ENCODE measurements at regions not wholly inside any gene's neighbourhood (a gene's known extent, or its start where the extent isn't known, plus 50 kb on each side); places are given as distances from the start of the nearest gene placed in this dataset.

DNA sequence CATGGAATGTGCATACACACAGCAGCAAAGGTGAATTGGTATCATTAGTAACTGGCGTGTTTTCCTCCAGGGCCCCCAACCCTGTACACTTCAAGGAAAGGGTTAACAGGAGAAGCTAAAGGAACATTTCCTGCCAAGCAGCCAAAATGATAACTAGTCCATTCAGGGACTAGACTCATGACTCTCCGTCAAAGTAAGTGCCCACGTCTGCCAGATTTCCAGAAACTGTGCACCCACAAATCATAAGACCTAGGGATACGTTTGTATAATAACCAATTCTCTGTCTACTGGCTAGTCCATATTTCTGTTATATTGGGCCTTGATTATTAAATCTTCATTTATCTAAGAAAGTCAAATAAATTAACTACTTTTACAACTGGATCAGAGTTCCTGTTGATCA is 76.0 kb upstream of the NHSL1 start:
- Histone ChIP-seq H3K23ac (ENCODE audit: insufficient read length) (no peak overlapping the region), H3K4me3 (ENCODE audit: extremely low read depth in 1 of 4, insufficient read depth in 2 of 4, low read depth in 3 of 4, low read length in 4 of 4) (no peak overlapping the region), H2BK12ac (ENCODE audit: low read depth, low read length) (no peak overlapping the region), H3K56ac (replicated peaks; ENCODE audit: insufficient read length, low read depth, low read length) (no peak overlapping the region), H3K9me3 (ENCODE audit: insufficient read depth in 2 of 2, low read depth in 1 of 2, low read length in 1 of 2) (no peaks in the 10 kb centered on the region), H4K5ac (ENCODE audit: insufficient read length, low read depth, low read length) (no peak overlapping the region), H3K4me2 (ENCODE audit: insufficient read depth in 1 of 2, low read depth in 2 of 2, low read length in 2 of 2) (no peak overlapping the region), H2BK120ac (replicated peaks; ENCODE audit: low read depth, low read length) (no peak overlapping the region), H3K14ac (ENCODE audit: insufficient read length) (no peak overlapping the region), H3K79me1 (ENCODE audit: low read depth, low read length) (no peaks in the 10 kb centered on the region), H3K23me2 (ENCODE audit: low read depth, low read length) (peaks cover 10% of the 10 kb centered on the region; the same call in 1 of the 2 replicates), H4K8ac (ENCODE audit: extremely low read depth, insufficient read depth, low read length) (no peak overlapping the region), H3K79me2 (ENCODE audit: control insufficient read depth in 1 of 2, insufficient read depth in 2 of 2, low read length in 2 of 2) (peaks cover 0 to 16% of the 10 kb centered on the region in 2 experiments; a peak in 2 of 4 replicates), H3K36me3 (ENCODE audit: control insufficient read depth in 2 of 4, insufficient read depth in 4 of 4, low read length in 3 of 4) (no peaks in the 10 kb centered on the region), H2BK15ac (ENCODE audit: low read length) (no peak overlapping the region), H3K4ac (replicated peaks; ENCODE audit: insufficient read length, low read depth, low read length) (no peak overlapping the region), H3K4me1 (replicated peaks in 1 of 4; ENCODE audit: control insufficient read depth in 3 of 4, insufficient read depth in 4 of 4, low read length in 3 of 4) (peaks cover 0 to 25% (median 3%) of the 10 kb centered on the region in 4 experiments; a peak in 6 of 7 replicates), H3K9ac (replicated peaks in 1 of 4; ENCODE audit: extremely low read depth in 1 of 4, low read depth in 3 of 4, low read length in 3 of 4) (no peak overlapping the region), H3K27ac (ENCODE audit: low read depth, low read length) (no peak overlapping the region), H2AFZ (ENCODE audit: low read length) (no peak overlapping the region), H3K18ac (ENCODE audit: extremely low read depth, low read length) (no peak overlapping the region), H4K91ac (replicated peaks; ENCODE audit: insufficient read length, low read length) (no peak overlapping the region), H3K27me3 (replicated peaks in 1 of 4; ENCODE audit: control insufficient read depth in 3 of 4, extremely low read depth in 1 of 4, insufficient read depth in 3 of 4, low read length in 3 of 4) (no peaks in the 10 kb centered on the region), H4K20me1 (replicated peaks in 1 of 2; ENCODE audit: control insufficient read depth in 1 of 2, insufficient read depth in 2 of 2, low read length in 2 of 2) (peaks cover 4% of the 10 kb centered on the region in 2 experiments), H2AK5ac (ENCODE audit: low read depth, low read length) (no peak overlapping the region; the same call in 1 of the 2 replicates), H2BK20ac (ENCODE audit: low read length) (no peak overlapping the region), H2BK5ac (ENCODE audit: low read depth, low read length) (no peak overlapping the region)
- FAIRE-seq (no peak), DNase-seq (ENCODE audit: low read depth in 1 of 2, low spot score in 2 of 2) (no peak)
- 90% methylated on average over 4 of the region's 4 CpGs; no CpG with 5 or more reads in 1 of the 2 experiments for WGBS, 2 experiments (ENCODE audit: extremely low coverage in 1 of 2, insufficient coverage in 1 of 2, insufficient read length in 1 of 2, insufficient replicate concordance in 2 of 2, low coverage in 1 of 2, low lambda C conversion rate in 2 of 2, missing lambda C conversion rate in 1 of 2)
- ChIA-PET CTCF (ENCODE audit: partially characterized antibody) (interaction anchor here (0.9 to 2.6 kb wide), 6 partner anchors 9 to 57 kb away, joined by 4 to 12 read pairs (median 6); no protein-coding TSS in a partner anchor), POLR2A (ENCODE audit: partially characterized antibody) (interaction anchor here (0.9 to 1.3 kb wide), 2 partner anchors 16 to 20 kb away, joined by 3 read pairs; no protein-coding TSS in a partner anchor)
- TF ChIP-seq JUND (IDR thresholded peaks at IDR 0.05; ENCODE audit: low read length) (no peak), EP300 (IDR thresholded peaks at IDR 0.05; ENCODE audit: borderline replicate concordance in 1 of 2, low read depth in 2 of 2, low read length in 2 of 2) (no peak), TAF7 (optimal IDR thresholded peaks at IDR 0.05; ENCODE audit: borderline replicate concordance, low read depth, low read length) (no peak), RBBP5 (IDR thresholded peaks at IDR 0.05; ENCODE audit: borderline replicate concordance, low read depth, low read length) (no peak), PHF8 (conservative IDR thresholded peaks at IDR 0.05; ENCODE audit: low read depth, low read length) (no peak), SP2 (IDR thresholded peaks at IDR 0.05; ENCODE audit: low read length) (no peak)
- TF ChIP-seq, protein P1, sequence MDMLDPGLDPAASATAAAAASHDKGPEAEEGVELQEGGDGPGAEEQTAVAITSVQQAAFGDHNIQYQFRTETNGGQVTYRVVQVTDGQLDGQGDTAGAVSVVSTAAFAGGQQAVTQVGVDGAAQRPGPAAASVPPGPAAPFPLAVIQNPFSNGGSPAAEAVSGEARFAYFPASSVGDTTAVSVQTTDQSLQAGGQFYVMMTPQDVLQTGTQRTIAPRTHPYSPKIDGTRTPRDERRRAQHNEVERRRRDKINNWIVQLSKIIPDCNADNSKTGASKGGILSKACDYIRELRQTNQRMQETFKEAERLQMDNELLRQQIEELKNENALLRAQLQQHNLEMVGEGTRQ (IDR thresholded peaks at IDR 0.05; ENCODE audit: low read length) = no peak
- TF ChIP-seq, protein P2, sequence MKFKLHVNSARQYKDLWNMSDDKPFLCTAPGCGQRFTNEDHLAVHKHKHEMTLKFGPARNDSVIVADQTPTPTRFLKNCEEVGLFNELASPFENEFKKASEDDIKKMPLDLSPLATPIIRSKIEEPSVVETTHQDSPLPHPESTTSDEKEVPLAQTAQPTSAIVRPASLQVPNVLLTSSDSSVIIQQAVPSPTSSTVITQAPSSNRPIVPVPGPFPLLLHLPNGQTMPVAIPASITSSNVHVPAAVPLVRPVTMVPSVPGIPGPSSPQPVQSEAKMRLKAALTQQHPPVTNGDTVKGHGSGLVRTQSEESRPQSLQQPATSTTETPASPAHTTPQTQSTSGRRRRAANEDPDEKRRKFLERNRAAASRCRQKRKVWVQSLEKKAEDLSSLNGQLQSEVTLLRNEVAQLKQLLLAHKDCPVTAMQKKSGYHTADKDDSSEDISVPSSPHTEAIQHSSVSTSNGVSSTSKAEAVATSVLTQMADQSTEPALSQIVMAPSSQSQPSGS (IDR thresholded peaks at IDR 0.05; ENCODE audit: low read length) = no peak
